ENCODE measurements at regions not wholly inside any gene's neighbourhood (a gene's known extent, or its start where the extent isn't known, plus 50 kb on each side); places are given as distances from the start of the nearest gene placed in this dataset.
"Not testable (repeated sequence)": the region's sequence is repeated elsewhere in the genome, so short reads cannot be mapped to it uniquely, and the experiment has no call there.

- H3K9me3 ChIP-seq (ENCODE audit: control insufficient read depth, insufficient read depth, low read length) = no peaks in the 10 kb centered on the region
- peaks cover 12% of the 10 kb centered on the region for H3K4me1 ChIP-seq (ENCODE audit: control insufficient read depth, insufficient read depth, low read length)
- H3K9ac ChIP-seq (ENCODE audit: low read depth, low read length) = no peak overlapping the region
- no peaks in the 10 kb centered on the region for H3K27me3 ChIP-seq (ENCODE audit: control insufficient read depth, insufficient read depth, low read length)
- no peaks in the 10 kb centered on the region for H3K36me3 ChIP-seq (ENCODE audit: control insufficient read depth, insufficient read depth, low read length)
- H3K27ac ChIP-seq (ENCODE audit: low read depth, low read length) = no peak overlapping the region
- no peak overlapping the region for H3K4me3 ChIP-seq (ENCODE audit: low read depth, low read length)
Observed at GRCh38 chr13:56400774-56401173, 739.9 kb upstream of the PRR20A start.

- Histone ChIP-seq H3K4me1 (ENCODE audit: control insufficient read depth, insufficient read depth, low read length) (no peaks in the 10 kb centered on the region), H3K4me3 (ENCODE audit: low read depth, low read length) (no peak overlapping the region), H3K9ac (ENCODE audit: low read depth, low read length) (no peak overlapping the region), H3K27me3 (ENCODE audit: control insufficient read depth, insufficient read depth, low read length) (no peaks in the 10 kb centered on the region), H3K9me3 (ENCODE audit: control insufficient read depth, insufficient read depth, low read length) (no peaks in the 10 kb centered on the region), H3K27ac (ENCODE audit: low read depth, low read length) (no peak overlapping the region), H3K36me3 (ENCODE audit: control insufficient read depth, insufficient read depth, low read length) (no peaks in the 10 kb centered on the region)
Observed at GRCh38 chr13:56412856-56413255, 727.9 kb upstream of the PRR20A start.

- no peaks in the 10 kb centered on the region for H3K9me3 ChIP-seq (ENCODE audit: control insufficient read depth, insufficient read depth, low read length)
- H3K9ac ChIP-seq (ENCODE audit: low read depth, low read length) = no peak overlapping the region
- no peak overlapping the region for H3K4me3 ChIP-seq (ENCODE audit: low read depth, low read length)
- H3K27ac ChIP-seq (ENCODE audit: low read depth, low read length) = no peak overlapping the region
- H3K36me3 ChIP-seq (ENCODE audit: control insufficient read depth, insufficient read depth, low read length) = no peaks in the 10 kb centered on the region
- H3K27me3 ChIP-seq (ENCODE audit: control insufficient read depth, insufficient read depth, low read length) = no peaks in the 10 kb centered on the region
- H3K4me1 ChIP-seq (ENCODE audit: control insufficient read depth, insufficient read depth, low read length) = no peaks in the 10 kb centered on the region
Observed at GRCh38 chr13:56424246-56424645, 716.5 kb upstream of the PRR20A start.

GRCh38 chr13:56457535-56458190 is 683.1 kb upstream of the PRR20A start:
- no peak overlapping the region for H3K9ac ChIP-seq (ENCODE audit: low read depth, low read length)
- no peaks in the 10 kb centered on the region for H3K36me3 ChIP-seq (ENCODE audit: control insufficient read depth, insufficient read depth, low read length)
- H3K4me1 ChIP-seq (ENCODE audit: control insufficient read depth, insufficient read depth, low read length) = no peaks in the 10 kb centered on the region
- no peak overlapping the region for H3K4me3 ChIP-seq (ENCODE audit: low read depth, low read length)
- H3K27ac ChIP-seq (ENCODE audit: low read depth, low read length) = no peak overlapping the region
- no peaks in the 10 kb centered on the region for H3K27me3 ChIP-seq (ENCODE audit: control insufficient read depth, insufficient read depth, low read length)
- no peaks in the 10 kb centered on the region; the same call in 1 of the 2 replicates for H3K9me3 ChIP-seq (ENCODE audit: control insufficient read depth, insufficient read depth, low read length)

GRCh38 chr13:56459286-56459685 is 681.4 kb upstream of the PRR20A start:
- H3K36me3 ChIP-seq (ENCODE audit: control insufficient read depth, insufficient read depth, low read length) = no peaks in the 10 kb centered on the region
- H3K9ac ChIP-seq (ENCODE audit: low read depth, low read length) = no peak overlapping the region
- H3K4me3 ChIP-seq (ENCODE audit: low read depth, low read length) = no peak overlapping the region
- no peaks in the 10 kb centered on the region for H3K27me3 ChIP-seq (ENCODE audit: control insufficient read depth, insufficient read depth, low read length)
- no peak overlapping the region for H3K27ac ChIP-seq (ENCODE audit: low read depth, low read length)
- H3K9me3 ChIP-seq (ENCODE audit: control insufficient read depth, insufficient read depth, low read length) = no peaks in the 10 kb centered on the region; the same call in 1 of the 2 replicates
- no peaks in the 10 kb centered on the region for H3K4me1 ChIP-seq (ENCODE audit: control insufficient read depth, insufficient read depth, low read length)

GRCh38 chr13:56501750-56502149 is 639.0 kb upstream of the PRR20A start:
- Histone ChIP-seq H3K36me3 (ENCODE audit: control insufficient read depth, insufficient read depth, low read length) (no peaks in the 10 kb centered on the region), H3K9ac (ENCODE audit: low read depth, low read length) (no peak overlapping the region), H3K9me3 (ENCODE audit: control insufficient read depth, insufficient read depth, low read length) (no peaks in the 10 kb centered on the region), H3K4me1 (ENCODE audit: control insufficient read depth, insufficient read depth, low read length) (peaks cover 6% of the 10 kb centered on the region; the same call in 1 of the 2 replicates), H3K27me3 (ENCODE audit: control insufficient read depth, insufficient read depth, low read length) (no peaks in the 10 kb centered on the region), H3K4me3 (ENCODE audit: low read depth, low read length) (no peak overlapping the region), H3K27ac (ENCODE audit: low read depth, low read length) (no peak overlapping the region)

- H3K36me3 ChIP-seq (ENCODE audit: control insufficient read depth, insufficient read depth, low read length) = no peaks in the 10 kb centered on the region
- no peak overlapping the region for H3K27ac ChIP-seq (ENCODE audit: low read depth, low read length)
- peaks cover 17% of the 10 kb centered on the region for H3K4me1 ChIP-seq (ENCODE audit: control insufficient read depth, insufficient read depth, low read length)
- H3K9ac ChIP-seq (ENCODE audit: low read depth, low read length) = no peak overlapping the region
- no peaks in the 10 kb centered on the region for H3K9me3 ChIP-seq (ENCODE audit: control insufficient read depth, insufficient read depth, low read length)
- H3K27me3 ChIP-seq (ENCODE audit: control insufficient read depth, insufficient read depth, low read length) = no peaks in the 10 kb centered on the region
- no peak overlapping the region for H3K4me3 ChIP-seq (ENCODE audit: low read depth, low read length)
Observed at GRCh38 chr13:56510836-56511235, 629.9 kb upstream of the PRR20A start.

GRCh38 chr13:56512336-56512735 is 628.4 kb upstream of the PRR20A start:
- H3K9me3 ChIP-seq (ENCODE audit: control insufficient read depth, insufficient read depth, low read length); H3K27ac ChIP-seq (ENCODE audit: low read depth, low read length); H3K36me3 ChIP-seq (ENCODE audit: control insufficient read depth, insufficient read depth, low read length); H3K27me3 ChIP-seq (ENCODE audit: control insufficient read depth, insufficient read depth, low read length); H3K9ac ChIP-seq (ENCODE audit: low read depth, low read length); H3K4me3 ChIP-seq (ENCODE audit: low read depth, low read length): not testable (repeated sequence)
- H3K4me1 ChIP-seq (ENCODE audit: control insufficient read depth, insufficient read depth, low read length) = peaks cover 17% of the 10 kb centered on the region

- Histone ChIP-seq H3K4me3 (ENCODE audit: low read depth, low read length) (no peak overlapping the region), H3K4me1 (ENCODE audit: control insufficient read depth, insufficient read depth, low read length) (peaks cover 9% of the 10 kb centered on the region), H3K27me3 (ENCODE audit: control insufficient read depth, insufficient read depth, low read length) (no peaks in the 10 kb centered on the region), H3K36me3 (ENCODE audit: control insufficient read depth, insufficient read depth, low read length) (no peaks in the 10 kb centered on the region), H3K9ac (ENCODE audit: low read depth, low read length) (no peak overlapping the region), H3K27ac (ENCODE audit: low read depth, low read length) (no peak overlapping the region), H3K9me3 (ENCODE audit: control insufficient read depth, insufficient read depth, low read length) (no peaks in the 10 kb centered on the region)
Observed at GRCh38 chr13:56515441-56515840, 625.3 kb upstream of the PRR20A start.

- Histone ChIP-seq H3K9ac (ENCODE audit: low read depth, low read length) (no peak overlapping the region), H3K4me1 (ENCODE audit: control insufficient read depth, insufficient read depth, low read length) (no peaks in the 10 kb centered on the region; the same call in 1 of the 2 replicates)
Observed at GRCh38 chr13:56528040-56528790, 612.5 kb upstream of the PRR20A start.

GRCh38 chr13:56530096-56530495 is 610.6 kb upstream of the PRR20A start:
- Histone ChIP-seq H3K27me3 (ENCODE audit: control insufficient read depth, insufficient read depth, low read length) (no peaks in the 10 kb centered on the region), H3K9ac (ENCODE audit: low read depth, low read length) (no peak overlapping the region), H3K36me3 (ENCODE audit: control insufficient read depth, insufficient read depth, low read length) (no peaks in the 10 kb centered on the region), H3K9me3 (ENCODE audit: control insufficient read depth, insufficient read depth, low read length) (no peaks in the 10 kb centered on the region), H3K27ac (ENCODE audit: low read depth, low read length) (no peak overlapping the region), H3K4me1 (ENCODE audit: control insufficient read depth, insufficient read depth, low read length) (no peaks in the 10 kb centered on the region; the same call in 1 of the 2 replicates), H3K4me3 (ENCODE audit: low read depth, low read length) (no peak overlapping the region)

More at GRCh38 chr13:56528040-56528790, 612.5 kb upstream of the PRR20A start:
- no peaks in the 10 kb centered on the region for H3K36me3 ChIP-seq (ENCODE audit: control insufficient read depth, insufficient read depth, low read length)
- 0 out of 2 replicates have a peak, but pooled peaks cover 3% of the 10 kb centered on the region for H3K9me3 ChIP-seq (ENCODE audit: control insufficient read depth, insufficient read depth, low read length)
- no peak overlapping the region for H3K4me3 ChIP-seq (ENCODE audit: low read depth, low read length)
- no peak overlapping the region for H3K27ac ChIP-seq (ENCODE audit: low read depth, low read length)
- no peaks in the 10 kb centered on the region for H3K27me3 ChIP-seq (ENCODE audit: control insufficient read depth, insufficient read depth, low read length)
